CD1c-positive myeloid dendritic cell (primary cell): ENCODE measurements at regions not wholly inside any gene's neighbourhood (a gene's known extent, or its start where the extent isn't known, plus 50 kb on each side); places are given as distances from the start of the nearest gene placed in this dataset.
"Not testable (repeated sequence)": the region's sequence is repeated elsewhere in the genome, so short reads cannot be mapped to it uniquely, and the experiment has no call there.

Experiments used
- DNase-seq: peaks from one replicate; pipeline ENCODE4 v3.0.0-alpha.2; 2016; ENCODE audit errors: extremely low spot score

GRCh38 chr20:25798174-25798993 lies 101.7 kb upstream of the ZNF337 start:
- not testable (repeated sequence) for DNase-seq

- DNase-seq: not testable (repeated sequence)
Observed at GRCh38 chr20:25797062-25797461, 100.4 kb upstream of the ZNF337 start.

DNA sequence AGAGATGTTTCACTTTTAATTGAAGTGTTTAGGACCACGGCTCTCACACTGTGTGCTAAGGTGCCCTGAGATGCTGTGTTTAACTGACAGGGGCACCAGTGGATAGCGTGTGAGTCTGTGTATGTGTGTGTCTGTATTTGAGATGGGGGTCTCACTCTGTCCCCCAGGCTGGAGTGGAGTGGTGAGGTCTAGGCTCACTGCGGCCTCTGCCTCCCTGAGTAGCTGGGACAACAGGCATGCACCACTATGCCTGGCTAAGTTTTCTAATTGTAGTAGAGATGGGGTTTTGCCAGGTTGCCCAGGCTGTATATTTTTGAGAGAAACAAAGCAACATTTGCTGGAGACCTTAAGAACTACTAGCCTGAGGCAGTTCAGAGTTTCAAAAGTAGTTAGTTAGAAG lies 80.6 kb upstream of the ZNF337 start:
- not testable (repeated sequence) for DNase-seq

DNA sequence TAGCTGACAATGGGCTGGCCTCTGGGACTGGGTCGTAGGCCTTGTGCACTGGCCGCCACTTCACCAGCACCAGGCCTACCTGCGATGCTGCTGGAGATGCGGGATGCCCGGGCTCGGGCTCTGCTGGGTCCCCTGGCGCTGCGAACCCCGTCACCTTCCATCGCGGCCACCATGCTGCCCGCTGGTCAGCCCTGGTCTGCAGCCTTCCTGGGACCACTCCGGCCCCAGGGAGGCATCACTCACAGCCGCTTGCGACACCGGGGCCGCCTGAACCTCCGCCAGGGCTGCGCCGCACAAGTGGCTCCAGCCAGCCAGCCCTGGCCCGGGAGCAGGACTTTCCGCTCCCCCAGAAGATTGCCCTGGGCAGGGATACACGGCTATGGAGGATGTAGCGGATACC lies 78.1 kb upstream of the ZNF337 start:
- not testable (repeated sequence) for DNase-seq

DNA sequence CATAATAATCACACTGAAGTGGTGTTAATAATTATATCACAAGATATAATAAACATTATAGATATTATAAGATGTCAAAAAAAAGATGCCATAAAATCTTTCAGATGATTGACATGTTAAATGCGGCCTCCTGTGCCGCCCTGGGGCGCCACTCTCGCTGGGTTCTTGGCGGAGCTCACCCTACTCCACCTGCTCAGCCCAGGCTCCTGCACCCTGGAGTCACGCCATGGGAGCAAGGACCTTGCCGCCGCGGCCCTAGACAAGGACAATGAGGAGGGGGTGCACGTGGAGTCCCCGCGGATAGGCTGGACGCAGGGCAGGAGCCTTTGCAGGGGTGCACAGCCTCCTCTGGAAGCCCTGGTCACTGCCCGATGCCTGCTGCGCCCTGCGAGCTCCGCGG lies 77.5 kb upstream of the ZNF337 start:
- not testable (repeated sequence) for DNase-seq

GRCh38 chr20:25772437-25772836 lies 75.8 kb upstream of the ZNF337 start:
- not testable (repeated sequence) for DNase-seq

- DNase-seq: not testable (repeated sequence)
Observed at GRCh38 chr20:25771818-25772217, 75.2 kb upstream of the ZNF337 start.

DNA sequence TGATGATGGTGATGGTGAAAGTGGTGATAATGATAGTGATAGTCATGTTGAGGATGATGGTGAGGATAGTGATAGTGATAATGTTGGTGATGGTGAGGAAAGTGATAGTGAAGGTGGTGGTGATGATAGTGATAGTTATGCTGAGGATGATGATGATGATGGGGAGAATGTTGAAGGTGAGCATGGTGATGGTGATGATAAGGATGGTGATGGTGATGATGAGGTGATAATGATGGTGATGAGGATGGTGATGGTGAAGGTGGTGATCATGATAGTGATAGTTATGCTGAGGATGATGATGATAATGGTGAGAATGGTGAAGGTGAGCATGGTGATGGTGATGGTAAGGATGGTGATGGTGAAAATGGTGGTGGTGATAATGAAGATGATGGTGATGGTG lies 64.9 kb upstream of the ZNF337 start:
- DNase-seq: no peak

DNA sequence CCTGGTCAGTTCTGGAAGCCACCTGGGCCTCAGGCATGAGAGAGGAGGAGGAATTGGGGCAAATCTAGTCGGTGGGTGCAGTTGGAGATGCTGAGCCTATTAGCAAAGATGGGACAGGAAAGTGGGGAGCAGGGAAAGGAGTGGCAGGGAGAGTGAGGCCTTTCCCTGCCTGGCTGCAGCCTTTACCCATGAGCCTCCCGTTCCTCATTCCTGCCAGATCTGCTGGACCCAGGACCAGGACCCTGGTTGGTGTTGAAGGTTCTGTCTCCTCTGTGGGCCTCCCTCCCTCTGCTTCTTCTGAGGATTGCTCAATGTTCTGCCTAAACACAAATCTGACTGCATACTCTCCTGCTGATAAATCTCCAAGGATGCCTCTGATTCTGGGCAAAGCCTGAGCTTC lies 64.4 kb upstream of the ZNF337 start:
- DNase-seq: not testable (repeated sequence)

- peak; percentile 59 for DNase-seq
Observed at GRCh38 chr20:25750765-25751696, 54.4 kb upstream of the ZNF337 start.

DNA sequence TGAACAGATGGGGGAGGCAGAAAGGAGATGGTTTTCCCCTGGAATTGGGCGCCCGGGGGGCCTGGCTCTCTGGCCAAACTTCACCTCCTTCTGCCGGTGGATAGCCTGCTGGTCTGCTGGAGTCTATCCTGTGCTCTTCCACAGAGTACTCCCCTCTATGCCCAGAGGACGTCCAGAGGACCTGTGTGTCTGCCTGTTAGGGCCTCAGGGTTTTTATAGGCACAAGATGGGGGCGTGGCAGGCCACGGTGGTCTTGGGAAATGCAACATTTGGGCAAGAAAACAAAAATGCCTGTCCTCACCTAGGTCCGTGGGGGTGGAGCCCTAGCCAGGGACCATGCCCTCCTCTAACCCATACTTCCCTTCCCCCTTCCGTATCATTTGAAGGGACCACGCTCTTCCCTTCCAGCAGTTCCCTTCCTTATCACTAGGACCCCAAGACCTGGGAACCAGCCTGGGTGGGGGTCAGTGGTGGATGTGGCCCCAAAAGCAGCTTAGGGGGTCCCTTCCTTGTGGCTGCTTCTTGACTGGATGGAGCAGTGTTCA lies 53.6 kb upstream of the ZNF337 start:
- DNase-seq: no peak

- no peak for DNase-seq
Observed at GRCh38 chr20:25749649-25750048, 53.0 kb upstream of the ZNF337 start.
